Naive B cell (primary cell): ENCODE measurements at regions not wholly inside any gene's neighbourhood (a gene's known extent, or its start where the extent isn't known, plus 50 kb on each side); places are given as distances from the start of the nearest gene placed in this dataset.

Experiments
- ATAC-seq, 2 donors: fragments of 150-1000 bp; cut with Tn5 transposase; 2 replicates each; pipeline ENCODE4 v1.10.0; 2021; ENCODE audit warnings: low read depth in 2 of 2, mild to moderate bottlenecking in 2 of 2, moderate library complexity in 2 of 2
- DNase-seq: peaks from one replicate; pipeline ENCODE4 v3.0.0; 2022
- H3K27ac Mint-ChIP-seq, 6 donors: one replicate each; pipeline ENCODE4 v1.8.0; 2020 to 2022; ENCODE audit warnings: mild to moderate bottlenecking in 6 of 6, mixed read lengths in 6 of 6, moderate library complexity in 5 of 6, inconsistent platforms in 2 of 6
- H3K27me3 Mint-ChIP-seq, 3 donors: one replicate each; pipeline ENCODE4 v1.8.0; 2021 to 2022; ENCODE audit warnings: mixed read lengths in 3 of 3, mild to moderate bottlenecking in 1 of 3
- H3K36me3 Mint-ChIP-seq, 2 donors: one replicate each; pipeline ENCODE4 v1.8.0; 2020 to 2022; ENCODE audit warnings: mixed read lengths in 2 of 2, inconsistent platforms in 1 of 2, mild to moderate bottlenecking in 1 of 2
- H3K4me1 Mint-ChIP-seq, 3 donors: one replicate each; pipeline ENCODE4 v1.8.0; 2020 to 2022; ENCODE audit warnings: mixed read lengths in 3 of 3, inconsistent platforms in 1 of 3, mild to moderate bottlenecking in 1 of 3, moderate library complexity in 1 of 3
- H3K4me3 Mint-ChIP-seq, 8 donors: one replicate each; pipeline ENCODE4 v1.8.0; 2020 to 2022; ENCODE audit warnings: mild to moderate bottlenecking in 8 of 8, mixed read lengths in 8 of 8, moderate library complexity in 8 of 8, inconsistent platforms in 2 of 8
- H3K9me3 Mint-ChIP-seq, 7 donors: one replicate each; pipeline ENCODE4 v1.8.0; 2020 to 2022; ENCODE audit warnings: mixed read lengths in 7 of 7, mild to moderate bottlenecking in 5 of 7, inconsistent platforms in 2 of 7, moderate library complexity in 1 of 7

- H3K4me1 Mint-ChIP-seq: no peaks in the 10 kb centered on the region
- H3K36me3 Mint-ChIP-seq: no peaks in the 10 kb centered on the region
- ATAC-seq (no peak), DNase-seq (no peak)
- no peak overlapping the region for H3K4me3 Mint-ChIP-seq
- H3K9me3 Mint-ChIP-seq: peaks cover 0 to 7% (median 0%) of the 10 kb centered on the region in 7 donors
- no peak overlapping the region for H3K27ac Mint-ChIP-seq
- H3K27me3 Mint-ChIP-seq: peaks cover 0 to 5% (median 0%) of the 10 kb centered on the region in 3 donors
Observed at GRCh38 chr3:81394651-81395524, 366.6 kb downstream of the GBE1 start.

- Mint-ChIP-seq H3K27ac (no peak overlapping the region), H3K4me1 (no peaks in the 10 kb centered on the region)
- no peak for ATAC-seq
Observed at GRCh38 chr3:81393251-81393650, 368.2 kb downstream of the GBE1 start.

GRCh38 chr3:81390796-81391195, 370.6 kb downstream of the GBE1 start:
- H3K27ac Mint-ChIP-seq: no peak overlapping the region
- no peaks in the 10 kb centered on the region for H3K36me3 Mint-ChIP-seq

More at GRCh38 chr3:81393251-81393650, 368.2 kb downstream of the GBE1 start:
- Mint-ChIP-seq H3K9me3 (peaks cover 0 to 7% (median 0%) of the 10 kb centered on the region in 7 donors), H3K36me3 (no peaks in the 10 kb centered on the region), H3K4me3 (no peak overlapping the region), H3K27me3 (peaks cover 0 to 5% (median 0%) of the 10 kb centered on the region in 3 donors)
- no peak for DNase-seq

GRCh38 chr3:81388191-81388590, 373.3 kb downstream of the GBE1 start:
- DNase-seq (no peak), ATAC-seq (no peak)
- no peak overlapping the region for H3K27ac Mint-ChIP-seq
- peaks cover 0 to 11% (median 0%) of the 10 kb centered on the region in 7 donors for H3K9me3 Mint-ChIP-seq
- H3K4me3 Mint-ChIP-seq: no peak overlapping the region
- H3K36me3 Mint-ChIP-seq: no peaks in the 10 kb centered on the region
- no peaks in the 10 kb centered on the region for H3K4me1 Mint-ChIP-seq
- no peaks in the 10 kb centered on the region for H3K27me3 Mint-ChIP-seq

More at GRCh38 chr3:81390796-81391195, 370.6 kb downstream of the GBE1 start:
- no peak for ATAC-seq
- no peak for DNase-seq
- H3K27me3 Mint-ChIP-seq: peaks cover 0 to 5% (median 0%) of the 10 kb centered on the region in 3 donors
- H3K9me3 Mint-ChIP-seq: peaks cover 0 to 11% (median 0%) of the 10 kb centered on the region in 7 donors
- no peak overlapping the region for H3K4me3 Mint-ChIP-seq
- no peaks in the 10 kb centered on the region for H3K4me1 Mint-ChIP-seq

GRCh38 chr3:81382470-81382869, 379.0 kb downstream of the GBE1 start:
- Mint-ChIP-seq H3K27ac (no peak overlapping the region), H3K4me3 (no peak overlapping the region), H3K27me3 (no peaks in the 10 kb centered on the region), H3K9me3 (peaks cover 0 to 15% (median 2%) of the 10 kb centered on the region in 7 donors), H3K4me1 (no peaks in the 10 kb centered on the region), H3K36me3 (no peaks in the 10 kb centered on the region)
- ATAC-seq: no peak
- no peak for DNase-seq

- no peaks in the 10 kb centered on the region for H3K4me1 Mint-ChIP-seq
- ATAC-seq (no peak), DNase-seq (no peak)
- no peaks in the 10 kb centered on the region for H3K36me3 Mint-ChIP-seq
- no peaks in the 10 kb centered on the region for H3K27me3 Mint-ChIP-seq
- no peak overlapping the region for H3K27ac Mint-ChIP-seq
- H3K4me3 Mint-ChIP-seq: no peak overlapping the region
- peaks cover 0 to 15% (median 2%) of the 10 kb centered on the region in 7 donors for H3K9me3 Mint-ChIP-seq
Observed at GRCh38 chr3:81380234-81380633, 381.2 kb downstream of the GBE1 start.

GRCh38 chr3:81378552-81379293, 382.7 kb downstream of the GBE1 start:
- Mint-ChIP-seq H3K4me1 (no peaks in the 10 kb centered on the region), H3K4me3 (no peak overlapping the region), H3K9me3 (peaks cover 0 to 15% (median 2%) of the 10 kb centered on the region in 7 donors), H3K36me3 (no peaks in the 10 kb centered on the region), H3K27me3 (no peaks in the 10 kb centered on the region), H3K27ac (no peak overlapping the region)
- DNase-seq (no peak), ATAC-seq (no peak)

GRCh38 chr3:81375921-81376320, 385.5 kb downstream of the GBE1 start:
- ATAC-seq: no peak
- Mint-ChIP-seq H3K36me3 (no peaks in the 10 kb centered on the region), H3K27me3 (no peaks in the 10 kb centered on the region), H3K27ac (no peak overlapping the region), H3K4me3 (no peak overlapping the region), H3K4me1 (no peaks in the 10 kb centered on the region), H3K9me3 (peaks cover 0 to 15% (median 3%) of the 10 kb centered on the region in 7 donors)
- DNase-seq: no peak

- H3K4me3 Mint-ChIP-seq: no peak overlapping the region
- no peak overlapping the region for H3K27ac Mint-ChIP-seq
- H3K4me1 Mint-ChIP-seq: no peaks in the 10 kb centered on the region
- H3K36me3 Mint-ChIP-seq: no peaks in the 10 kb centered on the region
- ATAC-seq (no peak), DNase-seq (no peak)
- H3K9me3 Mint-ChIP-seq: peaks cover 0 to 11% (median 4%) of the 10 kb centered on the region in 7 donors
- no peaks in the 10 kb centered on the region for H3K27me3 Mint-ChIP-seq
Observed at GRCh38 chr3:81364411-81364810, 397.0 kb downstream of the GBE1 start.

GRCh38 chr3:81363816-81364215, 397.6 kb downstream of the GBE1 start:
- DNase-seq: no peak
- no peak overlapping the region for H3K4me3 Mint-ChIP-seq
- no peaks in the 10 kb centered on the region for H3K36me3 Mint-ChIP-seq
- H3K9me3 Mint-ChIP-seq: peaks cover 0 to 11% (median 4%) of the 10 kb centered on the region in 7 donors
- H3K27me3 Mint-ChIP-seq: no peaks in the 10 kb centered on the region
- no peaks in the 10 kb centered on the region for H3K4me1 Mint-ChIP-seq
- ATAC-seq: no peak
- H3K27ac Mint-ChIP-seq: no peak overlapping the region

GRCh38 chr3:81354119-81354518, 407.3 kb downstream of the GBE1 start:
- Mint-ChIP-seq H3K36me3 (peaks cover 0 to 5% of the 10 kb centered on the region in 2 donors), H3K9me3 (peaks cover 0 to 6% (median 3%) of the 10 kb centered on the region in 7 donors), H3K27me3 (no peaks in the 10 kb centered on the region), H3K4me1 (no peaks in the 10 kb centered on the region), H3K4me3 (no peak overlapping the region), H3K27ac (no peak overlapping the region)
- no peak for DNase-seq
- ATAC-seq: no peak

GRCh38 chr3:81352867-81353266, 408.6 kb downstream of the GBE1 start:
- H3K27ac Mint-ChIP-seq: no peak overlapping the region
- H3K9me3 Mint-ChIP-seq: peaks cover 0 to 6% (median 0%) of the 10 kb centered on the region in 7 donors
- DNase-seq: no peak
- H3K4me1 Mint-ChIP-seq: no peaks in the 10 kb centered on the region
- no peaks in the 10 kb centered on the region for H3K27me3 Mint-ChIP-seq
- H3K4me3 Mint-ChIP-seq: no peak overlapping the region
- no peak for ATAC-seq
- H3K36me3 Mint-ChIP-seq: peaks cover 0 to 5% of the 10 kb centered on the region in 2 donors

GRCh38 chr3:81349816-81350340, 411.6 kb downstream of the GBE1 start:
- ATAC-seq (no peak), DNase-seq (no peak)
- H3K27me3 Mint-ChIP-seq: no peaks in the 10 kb centered on the region
- H3K27ac Mint-ChIP-seq: no peak overlapping the region
- peaks cover 0 to 5% (median 0%) of the 10 kb centered on the region in 7 donors for H3K9me3 Mint-ChIP-seq
- H3K4me3 Mint-ChIP-seq: no peak overlapping the region
- H3K4me1 Mint-ChIP-seq: no peaks in the 10 kb centered on the region
- H3K36me3 Mint-ChIP-seq: no peaks in the 10 kb centered on the region
